GM12864 (cell line): ENCODE measurements at regions not wholly inside any gene's neighbourhood (a gene's known extent, or its start where the extent isn't known, plus 50 kb on each side); places are given as distances from the start of the nearest gene placed in this dataset.

Source experiments
- DNase-seq: peaks from one replicate; pipeline ENCODE4 v3.0.0-alpha.2; 2011; ENCODE audit warnings: low read depth
- H3K4me3 ChIP-seq: 2 replicates; pipeline ENCODE4 v1.5.1; 2011; ENCODE audit warnings: mild to moderate bottlenecking, low read depth, low read length, control low read depth
- CTCF ChIP-seq: IDR thresholded peaks from 2 replicates; pipeline ENCODE4 v1.5.1; 2011; ENCODE audit warnings: low read depth, mild to moderate bottlenecking, moderate library complexity, low read length, control low read depth, inconsistent platforms; ENCODE audit errors: missing control alignments

GRCh38 chr11:134736251-134736947 is 324.4 kb upstream of the B3GAT1 start:
- H3K4me3 ChIP-seq, result no peak overlapping the region
- TF ChIP-seq CTCF, result no peak
- no peak for DNase-seq

GRCh38 chr11:134734894-134735293 is 322.9 kb upstream of the B3GAT1 start:
- no peak for TF ChIP-seq CTCF
- no peak for DNase-seq
- H3K4me3 ChIP-seq, result no peak overlapping the region

GRCh38 chr11:134734141-134734845 is 322.3 kb upstream of the B3GAT1 start:
- no peak overlapping the region for H3K4me3 ChIP-seq
- DNase-seq, result no peak
- TF ChIP-seq CTCF, result no peak

GRCh38 chr11:134733646-134734045 is 321.6 kb upstream of the B3GAT1 start:
- no peak for TF ChIP-seq CTCF
- H3K4me3 ChIP-seq, result no peak overlapping the region
- no peak for DNase-seq

GRCh38 chr11:134731213-134731961 is 319.3 kb upstream of the B3GAT1 start:
- H3K4me3 ChIP-seq, result no peak overlapping the region
- DNase-seq, result no peak
- no peak for TF ChIP-seq CTCF

- no peak overlapping the region for H3K4me3 ChIP-seq
- no peak for TF ChIP-seq CTCF
- no peak for DNase-seq
These were observed 318.6 kb upstream of the B3GAT1 start for GRCh38 chr11:134730561-134731212.
